B cell (primary cell): ENCODE measurements at regions not wholly inside any gene's neighbourhood (a gene's known extent, or its start where the extent isn't known, plus 50 kb on each side); places are given as distances from the start of the nearest gene placed in this dataset.

Experiments used
- ATAC-seq: fragments of 200-7000 bp; cut with Tn5 transposase; one replicate; pipeline ENCODE4 v1.10.0; 2021; ENCODE audit warnings: low read depth, mild to moderate bottlenecking, moderate number of reproducible peaks, moderate library complexity
- CTCF ChIA-PET: fragments of 350-600 bp; sonication (Branson Sonifier 250); formaldehyde crosslinking; loops from one replicate; lab custom pipeline; 2021; ENCODE audit warnings: antibody characterized with exemption, inconsistent platforms; lab: Charles Lee
- POLR2A ChIA-PET: fragments of 350-600 bp; sonication (Branson Sonifier 250); formaldehyde crosslinking; loops from one replicate; lab custom pipeline; 2021; ENCODE audit warnings: antibody characterized with exemption; lab: Charles Lee
- DNase-seq: peaks from one replicate; pipeline ENCODE4 v3.0.0; 2013
- H2AFZ ChIP-seq: 2 replicates; pipeline ENCODE4 v1.6.1; 2012; ENCODE audit warnings: mild to moderate bottlenecking, low read depth, low read length; ENCODE audit not compliant: insufficient read depth, poor library complexity, severe bottlenecking
- H3K27ac ChIP-seq, 2 donors: 1 replicate in 1 of 2; 2 replicates in 1 of 2; pipeline ENCODE4 v1.5.1; 2012 to 2013; ENCODE audit warnings: low read length in 2 of 2, mild to moderate bottlenecking in 2 of 2, moderate library complexity in 1 of 2
- H3K27me3 ChIP-seq, 4 experiments: fragments of 200-600 bp in 1 of 4; sonication (generic) in 1 of 4; replicated peaks in 1 of 4; 1 replicate in 2 of 4; 2 replicates in 2 of 4; pipeline versions ENCODE4 v1.6.1 to v1.7.0; 2013 to 2016; ENCODE audit warnings: low read length in 3 of 4, mild to moderate bottlenecking in 2 of 4, mixed read lengths in 1 of 4, moderate library complexity in 1 of 4; ENCODE audit not compliant: insufficient read depth in 4 of 4, control insufficient read depth in 3 of 4; ENCODE audit errors: control extremely low read depth in 1 of 4
- H3K36me3 ChIP-seq, 2 experiments: replicated peaks in 1 of 2; 1 replicate in 1 of 2; 2 replicates in 1 of 2; pipeline versions ENCODE4 v1.6.1 to v1.7.1; 2013; ENCODE audit warnings: low read length in 1 of 2; ENCODE audit not compliant: insufficient read depth in 2 of 2, control insufficient read depth in 1 of 2; ENCODE audit errors: control extremely low read depth in 1 of 2, extremely low read depth in 1 of 2
- H3K4me1 ChIP-seq, 2 donors: fragments of 200-600 bp in 1 of 2; sonication (generic) in 1 of 2; 1 replicate in 1 of 2; 2 replicates in 1 of 2; pipeline versions ENCODE4 v1.5.1 to v1.6.1; 2013 to 2017; ENCODE audit warnings: low read length in 2 of 2; ENCODE audit not compliant: control insufficient read depth in 2 of 2, insufficient read depth in 2 of 2
- H3K4me2 ChIP-seq: replicated peaks from 2 replicates; pipeline ENCODE3; 2012; ENCODE audit warnings: mild to moderate bottlenecking, low read depth, low read length; ENCODE audit not compliant: poor library complexity, severe bottlenecking
- H3K4me3 ChIP-seq, 5 experiments: fragments of 200-600 bp in 1 of 5; sonication (generic) in 1 of 5; 1 replicate in 3 of 5; 2 replicates in 2 of 5; pipeline versions ENCODE4 v1.5.1 to v1.7.0; 2011 to 2016; ENCODE audit warnings: low read length in 4 of 5, mild to moderate bottlenecking in 4 of 5, low read depth in 2 of 5, control low read depth in 1 of 5, moderate library complexity in 1 of 5; ENCODE audit not compliant: insufficient read depth in 1 of 5; ENCODE audit errors: control extremely low read depth in 1 of 5, extremely low read depth in 1 of 5
- H3K79me2 ChIP-seq: fragments of 200-600 bp; sonication (generic); one replicate; pipeline ENCODE4 v1.6.0; 2016; ENCODE audit warnings: low read length; ENCODE audit not compliant: control insufficient read depth, insufficient read depth
- H3K9ac ChIP-seq: fragments of 200-600 bp; sonication (generic); 2 replicates; pipeline ENCODE4 v1.6.1; 2017; ENCODE audit warnings: mild to moderate bottlenecking, low read length, moderate library complexity
- H3K9me3 ChIP-seq, 3 donors: one replicate each; pipeline versions ENCODE4 v1.6.1 to v1.7.1; 2013; ENCODE audit warnings: low read length in 2 of 3; ENCODE audit not compliant: control insufficient read depth in 2 of 3, insufficient read depth in 1 of 3; ENCODE audit errors: control extremely low read depth in 1 of 3
- H4K20me1 ChIP-seq: 2 replicates; pipeline ENCODE4 v1.6.0; 2012; ENCODE audit warnings: mild to moderate bottlenecking, low read length; ENCODE audit not compliant: insufficient read depth, control insufficient read depth, poor library complexity, severe bottlenecking
- H3K27ac Mint-ChIP-seq: one replicate; pipeline ENCODE4 v1.8.0; 2021; ENCODE audit warnings: mixed read lengths
- H3K27me3 Mint-ChIP-seq: one replicate; pipeline ENCODE4 v1.8.0; 2021; ENCODE audit warnings: mixed read lengths
- H3K4me1 Mint-ChIP-seq: one replicate; pipeline ENCODE4 v1.8.0; 2021; ENCODE audit warnings: mixed read lengths
- H3K4me3 Mint-ChIP-seq: one replicate; pipeline ENCODE4 v1.8.0; 2021; ENCODE audit warnings: mixed read lengths
- H3K9me3 Mint-ChIP-seq: one replicate; pipeline ENCODE4 v1.8.0; 2022; ENCODE audit warnings: mixed read lengths; ENCODE audit not compliant: insufficient read depth
- CTCF ChIP-seq: fragments of 200-600 bp; IDR thresholded peaks from one replicate; pipeline ENCODE4 v1.8.0; 2022; ENCODE audit warnings: antibody characterized with exemption, mild to moderate bottlenecking
- EZH2 ChIP-seq: IDR thresholded peaks from 2 replicates; pipeline ENCODE4 v1.6.1; 2012; ENCODE audit warnings: borderline replicate concordance, low read depth, mild to moderate bottlenecking, moderate library complexity, low read length; ENCODE audit not compliant: insufficient read depth, poor library complexity, severe bottlenecking
- WGBS: methylation state at CpG from one replicate; pipeline ENCODE4 v1.1.5; 2013; ENCODE audit warnings: missing lambda C conversion rate; ENCODE audit not compliant: insufficient coverage; 5-methylcytosine and 5-hydroxymethylcytosine counted together
- intact Hi-C: fragments of 100-400 bp; cut with micrococcal nuclease; formaldehyde crosslinking; loops from one replicate; pipeline ENCODE4 v1.10.0; 2022

- Mint-ChIP-seq H3K27ac (no peak overlapping the region), H3K27me3 (no peaks in the 10 kb centered on the region), H3K4me1 (no peaks in the 10 kb centered on the region), H3K9me3 (peaks cover 8% of the 10 kb centered on the region), H3K4me3 (no peak overlapping the region)
- Histone ChIP-seq H3K4me1 (no peaks in the 10 kb centered on the region), H3K4me2 (no peak overlapping the region), H3K79me2 (no peaks in the 10 kb centered on the region), H2AFZ (no peak overlapping the region), H3K27me3 (no peaks in the 10 kb centered on the region), H3K4me3 (no peak overlapping the region), H3K9ac (no peak overlapping the region), H3K36me3 (no peaks in the 10 kb centered on the region), H3K27ac (no peak overlapping the region), H3K9me3 (peaks cover 0 to 3% (median 0%) of the 10 kb centered on the region in 3 donors), H4K20me1 (no peaks in the 10 kb centered on the region)
- CTCF ChIA-PET = no interaction called here
- no peak for TF ChIP-seq CTCF
- DNase-seq = no peak
- no CpG with 5 or more reads among the region's 1 CpG for WGBS
- POLR2A ChIA-PET = no interaction called here
- intact Hi-C loops = no loop called here
- ATAC-seq = no peak
These were observed 1485.0 kb upstream of the CDH9 start for GRCh38 chr5:28523416-28523815.

DNA sequence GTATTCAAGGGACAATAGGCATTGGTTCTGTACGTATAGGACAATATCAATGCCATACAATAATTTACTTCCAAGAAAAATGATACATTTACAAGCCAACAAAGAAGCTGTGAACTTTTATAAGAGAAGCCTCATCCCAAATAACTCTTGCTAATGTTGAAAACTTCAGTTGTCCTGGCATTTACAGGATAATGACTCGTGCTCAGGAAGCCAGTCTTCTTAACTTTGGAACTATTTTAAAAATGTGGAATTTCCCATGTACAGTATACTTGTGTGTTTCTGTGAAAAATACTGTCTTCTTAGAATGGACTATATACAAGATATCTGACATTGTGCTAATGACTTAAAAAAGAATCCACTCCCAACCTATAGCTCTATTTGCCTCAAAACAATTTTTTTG, 1479.3 kb upstream of the CDH9 start:
- intact Hi-C loops = no loop called here
- ATAC-seq = no peak
- no peak for DNase-seq
- peaks cover 3% of the 10 kb centered on the region for H3K9me3 Mint-ChIP-seq
- Histone ChIP-seq H3K27me3 (no peaks in the 10 kb centered on the region), H3K4me3 (no peak overlapping the region), H2AFZ (no peak overlapping the region), H4K20me1 (no peaks in the 10 kb centered on the region), H3K27ac (no peak overlapping the region), H3K4me1 (no peaks in the 10 kb centered on the region), H3K9me3 (peaks cover 0 to 3% (median 0%) of the 10 kb centered on the region in 3 donors), H3K36me3 (no peaks in the 10 kb centered on the region), H3K4me2 (no peak overlapping the region), H3K79me2 (no peaks in the 10 kb centered on the region), H3K9ac (no peak overlapping the region)
- H3K27ac Mint-ChIP-seq = no peak overlapping the region
- no CpG with 5 or more reads among the region's 2 CpGs for WGBS
- TF ChIP-seq CTCF = no peak
- TF ChIP-seq EZH2 = no peak
- ChIA-PET CTCF (no interaction called here), POLR2A (no interaction called here)
- H3K4me3 Mint-ChIP-seq = no peak overlapping the region
- no peaks in the 10 kb centered on the region for H3K4me1 Mint-ChIP-seq
- no peaks in the 10 kb centered on the region for H3K27me3 Mint-ChIP-seq
